HG03280 (cell line): ENCODE measurements at regions not wholly inside any gene's neighbourhood (a gene's known extent, or its start where the extent isn't known, plus 50 kb on each side); places are given as distances from the start of the nearest gene placed in this dataset.

ENCODE experiments used
- ATAC-seq: cut with Tn5 transposase; IDR thresholded peaks from one replicate; pipeline ENCODE4 v1.9.1; 2021; ENCODE audit warnings: mild to moderate bottlenecking, moderate library complexity; ENCODE audit not compliant: unreplicated experiment

DNA sequence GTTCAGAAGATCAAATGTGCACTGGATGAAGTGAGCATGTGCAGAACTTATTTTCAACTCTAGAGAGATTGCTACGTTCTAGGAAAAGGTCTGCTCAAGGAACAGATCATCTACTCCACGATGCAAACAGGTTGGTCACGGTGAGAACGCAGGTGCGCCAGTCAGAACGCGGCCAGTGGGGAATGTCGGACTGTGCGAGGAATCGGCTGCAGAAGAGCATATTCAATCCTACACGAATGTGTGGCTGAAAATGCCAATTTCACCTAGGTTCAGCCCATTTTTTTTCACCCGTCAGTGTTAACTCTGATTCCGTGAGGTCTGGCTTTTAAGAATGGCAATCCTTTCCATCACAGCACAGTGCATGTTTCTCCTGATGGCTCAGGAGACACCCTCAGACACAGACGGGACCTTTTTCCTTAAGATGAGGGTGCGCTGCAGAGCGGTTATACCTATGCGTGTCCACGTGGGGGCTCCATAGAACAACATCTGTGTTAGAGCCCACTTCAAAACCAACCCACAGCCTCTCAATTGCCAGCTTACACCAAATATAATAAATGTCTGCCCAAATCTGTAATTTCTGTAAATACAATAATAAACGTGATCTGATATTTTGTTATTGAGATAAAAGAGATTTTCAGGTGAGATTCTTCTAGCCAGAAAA, 250.4 kb downstream of the FOXA2 start:
- ATAC-seq: no peak

DNA sequence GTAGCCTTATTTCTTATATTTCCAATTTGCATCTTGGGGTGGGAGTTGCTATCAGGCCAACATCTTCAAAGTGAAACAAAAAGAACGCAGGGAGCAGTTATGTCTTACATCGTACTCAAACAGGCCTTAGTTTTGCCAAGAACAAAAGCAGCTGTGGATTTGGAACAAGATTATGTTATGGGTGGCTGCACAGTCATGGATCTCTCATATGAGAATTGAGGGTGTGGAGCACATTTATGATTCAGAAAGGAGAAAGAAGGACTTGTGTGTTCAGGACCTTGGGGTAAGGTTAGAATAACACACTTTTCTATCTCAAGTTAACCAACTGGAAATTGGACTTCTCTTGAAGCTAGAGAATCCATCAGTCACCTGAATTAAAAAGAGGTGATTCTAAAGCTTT, 259.9 kb downstream of the FOXA2 start:
- ATAC-seq: no peak

DNA sequence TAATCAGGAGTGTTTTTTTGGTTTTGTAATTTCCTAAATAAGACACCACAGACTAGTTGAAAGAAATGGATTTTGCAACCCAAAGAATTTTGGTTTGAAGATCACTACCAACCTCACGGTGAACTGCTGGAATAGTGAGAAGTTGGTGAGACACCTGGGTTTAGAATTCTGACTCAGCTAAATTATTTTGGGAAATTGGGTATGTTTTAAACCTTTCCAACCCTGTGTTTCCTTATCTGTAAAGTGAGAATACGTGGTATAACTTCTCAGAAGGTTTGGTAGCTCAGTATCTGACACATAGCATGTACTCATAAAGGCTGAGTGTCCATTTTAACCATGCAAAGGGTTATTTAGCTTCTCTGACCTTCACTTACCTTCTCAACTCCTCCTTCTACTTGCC, 261.9 kb downstream of the FOXA2 start:
- ATAC-seq: no peak

DNA sequence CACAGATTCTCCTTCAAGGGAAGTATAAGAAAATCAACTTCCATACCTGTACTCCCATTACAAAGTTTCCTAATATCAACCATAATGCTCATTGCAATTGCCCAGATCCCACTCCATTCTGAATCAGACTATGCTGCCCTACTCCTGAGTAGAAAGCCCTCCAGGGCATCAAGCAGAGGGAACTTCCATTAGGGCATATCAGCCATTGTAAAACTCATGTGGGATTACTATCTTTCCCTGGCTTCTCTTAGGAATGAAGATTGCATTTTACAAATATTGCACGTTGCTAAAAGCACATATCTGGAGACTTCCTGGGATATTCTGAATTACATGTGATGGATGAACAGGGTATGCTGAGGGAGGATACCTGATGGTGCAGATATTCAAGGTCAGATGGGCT, 263.2 kb downstream of the FOXA2 start:
- no peak for ATAC-seq

DNA sequence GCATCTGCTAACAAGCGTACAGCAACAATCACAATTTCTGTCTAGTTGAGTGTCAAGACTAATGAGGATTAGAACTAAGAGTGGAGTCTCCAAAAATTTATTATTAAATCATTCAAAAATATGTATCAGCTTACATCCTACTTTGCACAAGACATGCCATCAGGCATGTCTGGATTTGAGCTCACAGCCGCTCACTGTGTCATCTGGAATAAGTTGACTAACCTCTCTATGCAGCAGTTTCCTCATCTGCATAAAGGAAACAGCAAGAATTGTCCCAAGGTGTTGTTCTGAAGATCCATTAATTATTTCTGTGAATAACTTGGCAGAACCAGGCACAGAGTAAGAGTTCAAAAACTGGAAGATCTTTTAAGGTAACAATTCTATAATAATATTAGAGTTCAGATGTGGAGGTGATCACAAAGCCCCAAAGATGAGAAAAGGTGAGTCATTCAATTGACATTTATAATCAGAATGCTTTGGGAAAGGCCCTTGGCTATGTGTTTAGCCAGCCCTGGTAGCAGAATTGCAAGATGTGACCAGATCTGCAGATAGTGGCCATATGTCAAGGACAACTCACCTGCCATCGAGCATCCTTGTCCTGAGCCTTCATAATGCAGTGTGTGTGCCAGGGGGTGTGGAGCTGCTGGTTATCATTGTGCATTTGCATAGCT, 264.0 kb downstream of the FOXA2 start:
- ATAC-seq: no peak

DNA sequence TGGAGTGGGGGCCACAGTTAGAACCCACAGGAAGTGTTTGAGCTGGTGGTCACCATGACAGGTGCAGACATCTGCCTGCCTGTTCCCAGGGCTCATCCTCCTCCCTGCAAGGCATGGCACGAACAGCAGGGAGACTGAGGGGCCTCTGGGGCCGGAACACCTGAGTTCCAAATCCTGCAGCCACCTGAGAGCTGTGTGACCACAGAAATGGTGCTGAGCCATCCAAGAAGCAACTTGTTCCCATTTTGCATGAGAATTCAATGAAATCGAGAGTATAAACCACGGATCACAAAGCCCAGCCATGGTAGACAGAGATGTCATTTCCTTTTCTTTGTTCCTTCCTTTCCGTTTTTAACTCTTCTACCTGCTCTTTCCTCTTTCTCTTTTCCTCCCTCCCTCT, 268.6 kb downstream of the FOXA2 start:
- ATAC-seq: no peak

DNA sequence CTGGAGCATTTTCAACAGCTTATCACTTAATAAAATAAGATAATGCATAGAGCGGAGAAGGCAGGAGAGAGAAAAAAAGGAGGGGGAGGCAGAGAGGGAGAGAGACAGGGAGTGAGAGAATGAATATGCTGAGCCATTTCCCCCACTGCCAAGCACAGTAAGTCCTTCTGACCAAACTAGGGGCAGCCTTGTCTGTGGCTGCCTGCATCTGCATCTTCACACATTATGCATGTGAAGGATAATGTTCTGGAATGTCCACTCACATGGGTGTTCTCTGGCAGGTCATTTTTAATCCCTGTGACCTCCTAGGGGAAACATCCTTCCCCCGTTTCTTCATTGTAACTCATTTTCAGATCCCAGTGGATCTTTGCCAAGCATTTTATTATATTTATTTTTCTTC, 269.3 kb downstream of the FOXA2 start:
- ATAC-seq: no peak

DNA sequence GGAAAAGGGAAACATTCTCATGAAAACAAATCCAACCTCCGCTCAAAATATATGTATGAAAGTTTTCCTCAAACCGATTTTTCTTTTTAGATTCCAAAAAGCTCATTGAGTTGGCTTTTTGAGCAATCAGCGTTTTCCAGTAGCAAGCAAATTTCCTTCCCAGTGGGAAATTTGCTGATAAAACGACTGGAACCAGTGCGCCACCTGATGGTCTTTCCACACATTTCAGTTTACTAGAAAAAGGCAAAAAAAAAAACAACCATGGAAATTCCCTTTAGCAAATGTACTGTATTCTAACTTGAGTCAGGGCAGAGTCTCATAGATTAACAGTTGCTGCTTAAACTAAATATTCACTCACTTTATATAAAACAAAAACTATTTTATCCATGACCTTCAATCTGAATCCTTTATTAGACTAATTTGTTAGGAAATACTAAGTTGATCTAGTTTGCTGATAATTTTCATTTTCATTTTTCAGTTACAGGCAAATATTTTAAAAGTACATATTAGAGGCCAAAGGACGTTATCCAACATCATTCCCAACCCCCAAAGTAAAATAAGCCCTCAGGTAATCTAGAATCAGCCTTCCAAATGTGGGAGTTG, 271.5 kb downstream of the FOXA2 start:
- ATAC-seq: no peak

DNA sequence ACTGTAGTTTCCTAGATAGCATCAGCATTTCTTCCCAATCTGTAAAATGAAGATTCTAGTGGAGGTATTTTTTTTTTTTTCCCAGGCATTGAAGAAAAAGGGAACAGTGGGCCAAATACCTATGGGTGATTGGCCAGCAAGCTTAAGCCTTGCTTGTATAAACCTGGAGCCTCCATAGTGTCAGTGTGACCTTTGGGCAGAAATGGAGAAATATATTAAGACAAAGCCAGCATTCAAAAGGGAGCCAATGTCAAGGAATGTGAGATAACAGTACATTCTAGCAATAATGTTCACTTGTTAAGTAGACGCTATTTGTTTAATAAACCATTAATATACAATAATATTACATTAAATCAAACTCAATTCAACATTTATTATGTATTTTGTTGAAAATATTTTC, 275.4 kb downstream of the FOXA2 start:
- ATAC-seq: no peak

DNA sequence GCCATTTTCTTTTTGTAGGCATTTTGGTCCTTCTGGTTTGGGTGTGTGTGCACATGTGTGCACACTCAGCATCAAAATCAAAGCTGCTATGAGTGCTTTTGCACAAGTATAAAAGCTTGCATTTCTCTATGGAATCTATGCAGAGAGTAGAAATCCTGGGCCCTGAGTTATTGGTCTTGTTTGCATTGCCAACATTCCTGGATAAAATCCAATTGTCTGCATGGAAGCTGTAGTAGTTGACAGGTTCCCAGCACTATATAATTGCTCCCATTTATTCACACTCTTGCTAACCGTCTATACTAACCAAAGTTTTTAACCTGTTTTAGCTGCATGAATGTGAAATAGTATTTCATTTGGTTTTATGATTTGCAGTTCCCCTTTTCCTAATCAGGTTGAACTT, 277.0 kb downstream of the FOXA2 start:
- ATAC-seq: no peak

DNA sequence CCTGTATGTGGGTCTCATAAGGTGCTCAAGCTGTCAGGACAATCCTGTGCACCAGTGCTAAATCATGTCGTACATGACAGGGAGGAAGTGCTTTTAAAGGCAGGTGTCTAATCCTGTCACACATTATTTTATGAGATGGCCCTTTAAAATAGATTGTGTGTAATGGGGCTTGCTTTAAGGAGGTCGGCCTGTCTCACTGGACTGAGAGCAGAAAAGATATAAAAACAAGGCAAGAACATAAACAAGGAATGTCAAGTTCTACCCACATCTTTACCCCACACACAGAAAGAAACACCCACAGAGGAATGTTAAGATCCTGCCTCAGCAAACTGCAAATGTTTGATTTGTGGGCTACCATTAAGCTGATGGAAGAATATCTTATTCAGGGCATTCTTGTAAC, 279.0 kb downstream of the FOXA2 start:
- no peak for ATAC-seq

DNA sequence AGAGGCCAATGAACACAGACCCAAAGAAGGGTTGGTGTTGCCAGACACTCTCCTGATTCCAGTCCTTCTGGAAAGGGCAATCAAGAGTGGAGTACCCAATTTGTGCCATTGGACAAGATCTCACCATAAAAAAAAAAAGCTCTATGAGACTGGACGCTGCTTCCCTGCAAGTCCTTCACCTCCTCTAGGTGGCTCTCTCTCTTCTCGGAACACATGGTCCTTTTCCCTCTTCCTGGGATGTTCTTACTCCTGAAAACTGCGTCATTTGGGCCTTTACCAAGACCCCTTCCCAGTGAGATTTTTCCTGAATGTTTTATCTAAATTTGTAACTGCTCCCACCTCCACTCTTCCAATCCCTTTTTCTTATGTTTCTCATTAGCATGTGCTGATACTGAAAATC, 280.8 kb downstream of the FOXA2 start:
- ATAC-seq: no peak

DNA sequence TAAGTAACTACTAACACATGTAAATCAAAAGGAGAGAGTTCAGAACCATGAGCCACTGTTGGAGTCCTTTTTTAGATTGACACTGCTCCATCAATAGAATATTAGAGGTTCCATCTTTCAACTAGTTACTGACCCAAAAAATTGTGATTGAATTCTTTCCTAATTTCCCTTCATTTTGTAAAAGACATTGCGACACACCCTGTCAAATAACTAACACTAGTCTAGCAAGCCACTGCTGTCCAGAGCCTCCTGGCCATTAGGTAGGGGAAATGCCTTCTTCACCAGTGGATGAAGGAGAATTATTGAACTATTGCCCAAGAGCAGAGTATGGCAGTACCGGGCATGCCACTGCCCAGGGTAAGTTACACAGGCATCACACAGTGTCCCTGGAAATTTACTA, 282.3 kb downstream of the FOXA2 start:
- ATAC-seq: no peak

DNA sequence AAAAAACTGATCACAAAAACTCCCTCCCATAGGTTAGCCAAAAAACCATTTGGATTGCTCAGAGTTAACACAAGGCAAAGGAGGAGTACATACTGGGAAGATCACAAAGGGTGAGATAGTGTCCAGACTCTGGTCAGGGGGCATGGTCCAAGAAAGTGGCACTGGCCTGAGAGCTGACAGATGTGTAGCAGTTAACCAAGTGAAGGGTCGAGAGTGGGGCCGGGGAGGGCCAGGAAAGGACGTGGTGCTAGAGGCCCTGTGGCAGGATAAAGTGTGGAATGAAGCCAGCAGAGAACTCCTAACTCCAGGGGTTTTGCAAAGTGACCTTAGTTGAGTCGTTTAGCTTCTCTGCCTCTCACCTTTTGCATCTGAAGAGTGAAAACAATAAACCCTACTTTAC, 290.5 kb downstream of the FOXA2 start:
- ATAC-seq: no peak

DNA sequence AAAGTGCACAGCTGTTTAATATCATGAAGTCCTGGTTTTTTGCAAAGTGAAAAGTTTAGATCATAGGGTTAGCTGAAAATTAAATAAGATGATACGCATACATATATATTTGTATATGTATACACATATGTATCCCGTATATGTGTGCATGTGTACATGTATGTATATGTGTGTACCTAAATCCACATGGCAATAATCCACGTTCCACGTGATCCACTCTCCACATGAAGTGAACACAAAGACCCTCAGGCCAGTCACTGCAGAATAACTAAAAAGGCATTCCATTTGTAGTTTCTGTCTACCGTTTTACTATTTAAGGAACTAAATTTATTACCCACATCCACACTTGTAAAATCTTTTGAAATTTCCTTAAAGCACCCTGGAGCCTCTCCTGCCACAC, 294.9 kb downstream of the FOXA2 start:
- no peak for ATAC-seq

DNA sequence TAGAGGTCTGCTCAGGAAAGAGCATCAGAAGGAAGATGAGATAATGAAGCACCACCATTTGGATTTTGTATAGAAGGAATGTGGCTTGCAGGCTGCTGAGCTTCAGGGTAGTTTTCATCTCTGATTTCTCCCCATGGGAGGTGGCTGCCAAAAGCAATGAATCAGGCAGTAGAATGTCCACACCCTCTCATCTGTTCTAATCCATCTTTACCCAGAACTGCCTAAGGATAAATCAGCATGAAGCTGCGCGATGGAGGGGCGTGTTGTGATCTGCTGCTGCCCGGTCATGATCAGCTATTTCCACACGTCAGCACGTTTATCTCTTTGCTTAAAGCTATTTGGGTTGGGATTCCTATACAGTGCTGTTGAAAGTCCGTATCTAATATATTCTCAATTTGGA, 295.4 kb downstream of the FOXA2 start:
- no peak for ATAC-seq

DNA sequence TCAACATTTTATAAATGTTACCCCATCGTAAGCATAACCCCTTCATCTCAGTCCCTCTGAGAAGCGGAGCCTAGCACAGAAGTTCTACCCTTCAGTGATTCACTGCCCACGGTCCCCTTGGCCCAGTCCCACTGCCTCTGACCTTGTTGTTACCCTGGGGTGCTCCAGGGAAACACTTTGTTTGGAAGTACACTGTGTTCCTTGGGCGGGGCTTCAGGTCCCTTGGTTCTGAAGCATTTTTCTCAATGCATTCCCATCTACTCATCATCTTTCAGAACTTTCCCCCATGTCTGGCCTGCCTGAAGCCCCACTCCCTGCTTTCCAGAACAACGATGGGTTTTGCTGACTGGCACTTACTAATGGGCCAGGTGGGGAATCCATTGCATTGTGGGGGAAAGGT, 296.2 kb downstream of the FOXA2 start:
- ATAC-seq: no peak

DNA sequence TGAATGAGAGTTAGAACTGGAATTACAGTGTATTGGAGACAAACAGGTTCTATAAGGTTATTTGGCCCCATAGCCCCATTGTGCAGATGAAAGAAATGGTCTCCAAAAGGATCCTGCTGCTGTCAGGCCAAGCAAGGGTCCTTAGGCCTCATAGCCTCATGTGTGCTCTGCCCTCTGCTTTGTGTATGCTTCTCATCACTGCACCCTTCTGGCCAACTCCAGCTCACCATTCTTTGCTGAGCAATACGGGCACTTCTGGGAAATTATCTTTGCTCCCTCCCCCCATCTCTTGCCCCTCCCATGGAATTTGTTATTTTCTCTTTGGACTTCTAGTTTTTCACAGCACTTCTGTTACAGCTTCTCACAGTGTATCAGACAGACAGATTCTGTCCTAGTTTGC, 298.8 kb downstream of the FOXA2 start:
- ATAC-seq: no peak

DNA sequence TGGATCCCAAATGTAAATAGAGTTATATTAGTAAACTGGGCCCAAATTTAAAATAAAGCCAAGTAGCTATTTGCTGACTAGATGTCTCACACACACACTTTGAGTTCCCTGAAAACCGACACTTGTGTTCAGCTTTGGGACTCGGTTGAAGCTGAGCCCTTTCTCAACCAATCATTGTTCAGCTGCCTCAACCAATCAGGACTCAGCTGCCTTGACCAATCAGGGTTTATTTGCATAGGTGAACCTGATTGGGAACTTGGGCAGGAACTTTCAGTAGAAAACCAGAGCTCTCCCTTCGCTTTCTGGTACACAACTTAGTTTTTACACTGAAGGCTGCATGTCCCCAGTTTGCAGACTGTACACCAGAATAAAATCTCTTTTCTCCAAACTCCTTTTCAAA, 301.7 kb downstream of the FOXA2 start:
- no peak for ATAC-seq

DNA sequence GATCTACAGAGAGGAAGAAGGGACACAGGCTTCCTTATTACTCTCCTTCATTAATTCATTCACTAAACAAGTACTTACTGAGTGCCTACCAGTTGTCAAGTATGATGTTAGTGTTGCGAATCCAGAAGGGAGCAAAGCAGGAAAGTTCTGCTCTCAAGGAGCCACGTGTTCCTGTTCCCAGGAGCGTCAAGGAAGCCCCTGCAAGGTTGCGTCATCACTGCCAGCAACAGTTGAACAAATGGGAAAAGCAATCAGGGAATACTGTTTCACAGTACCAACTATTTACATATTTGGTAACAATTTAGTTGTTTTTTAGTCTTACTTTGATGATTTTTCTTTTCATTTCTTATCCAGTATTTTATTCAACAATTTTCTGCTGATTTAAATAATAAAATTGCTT, 310.0 kb downstream of the FOXA2 start:
- no peak for ATAC-seq

DNA sequence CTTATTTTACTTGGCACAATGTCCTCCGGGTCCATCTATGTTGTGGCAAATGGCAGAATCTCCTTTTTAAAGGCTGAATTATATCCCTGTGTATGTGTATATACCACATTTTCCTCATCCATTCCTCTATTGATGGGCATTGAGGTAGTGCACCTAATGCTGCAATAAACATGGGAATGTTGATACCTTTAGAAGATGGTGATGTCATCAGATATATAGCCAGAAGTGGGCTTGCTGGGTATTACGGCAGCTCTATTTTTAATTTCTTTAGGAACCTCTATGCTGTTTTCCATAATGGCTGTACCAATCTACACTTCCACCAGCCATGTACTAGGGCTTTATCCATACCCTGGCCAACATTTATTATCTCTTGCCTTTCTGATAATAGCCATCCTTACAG, 315.7 kb downstream of the FOXA2 start:
- no peak for ATAC-seq

DNA sequence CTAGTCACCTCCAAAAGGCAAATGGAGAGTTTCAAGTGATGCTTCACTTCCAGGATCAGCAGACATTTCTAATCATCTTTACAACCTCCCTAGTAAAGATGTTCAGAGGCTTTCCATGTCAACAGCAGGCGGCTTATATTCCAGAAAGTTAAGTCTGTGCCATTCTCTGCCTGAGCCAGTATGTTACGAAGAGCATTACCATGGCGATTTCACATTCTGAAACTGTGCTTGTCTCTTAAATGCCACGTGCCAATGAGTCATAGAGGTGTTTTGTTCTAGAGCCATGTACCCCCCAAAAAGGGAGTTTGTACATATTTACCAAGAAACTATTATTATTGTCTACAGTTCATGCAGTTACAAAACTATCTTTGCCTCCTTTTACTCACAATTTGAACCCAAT, 319.5 kb downstream of the FOXA2 start:
- ATAC-seq: no peak

DNA sequence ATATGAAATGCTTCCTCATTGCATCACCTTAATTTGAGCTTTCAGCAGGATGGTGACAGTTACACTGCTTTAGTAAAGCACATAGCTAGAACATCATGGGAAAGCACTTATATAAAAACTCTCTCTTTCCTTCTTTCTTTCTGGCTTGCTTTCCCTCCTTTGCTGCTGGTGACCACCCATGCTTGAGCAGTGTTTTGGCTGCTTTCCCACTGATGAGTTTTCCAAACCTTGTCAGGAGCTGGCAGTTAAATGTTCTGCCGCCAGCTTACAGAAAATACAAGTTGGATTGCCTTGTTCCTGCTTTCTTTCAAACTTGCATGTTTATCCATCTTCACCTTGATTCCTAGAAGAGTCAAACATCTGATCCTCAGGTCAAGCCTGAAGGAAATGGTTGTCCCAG, 323.9 kb downstream of the FOXA2 start:
- ATAC-seq: no peak
